ENCODE measurements at regions not wholly inside any gene's neighbourhood (a gene's known extent, or its start where the extent isn't known, plus 50 kb on each side); places are given as distances from the start of the nearest gene placed in this dataset.

DNA sequence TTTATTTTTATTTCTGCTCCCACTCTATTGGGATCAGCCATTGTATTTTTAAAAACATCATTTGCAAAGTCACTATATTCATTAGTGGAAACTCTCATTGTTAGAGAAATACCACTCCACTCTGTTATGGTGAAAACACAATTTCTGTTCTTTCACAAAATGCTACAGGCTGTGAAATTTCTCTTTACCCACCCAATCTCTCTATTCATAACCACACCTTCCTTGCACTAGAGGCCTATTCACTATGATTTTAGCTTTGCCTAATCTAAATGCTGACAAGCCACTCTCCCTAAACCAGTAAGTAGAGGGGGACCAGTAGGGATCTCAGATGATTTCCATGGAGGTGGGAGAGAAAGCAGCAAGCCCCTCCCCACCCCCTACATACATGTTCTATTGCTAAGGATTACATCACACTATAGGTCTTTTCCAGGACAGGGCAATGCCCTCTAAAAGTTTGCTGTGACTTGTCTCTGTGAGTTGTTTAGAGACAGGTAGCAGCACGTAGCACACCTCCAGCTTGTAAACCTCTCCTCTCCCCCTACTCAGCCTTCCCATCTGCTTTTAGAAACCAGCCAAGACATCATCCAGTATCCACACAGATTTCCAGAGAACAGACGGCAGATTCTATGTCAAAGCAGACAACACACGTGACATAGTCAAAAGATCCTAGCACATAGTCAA, 58.3 kb upstream of the PPP1R3C start:
- DNase-seq: no peak

GRCh38 chr10:91690412-91690811, 57.5 kb upstream of the PPP1R3C start:
- DNase-seq: no peak

DNA sequence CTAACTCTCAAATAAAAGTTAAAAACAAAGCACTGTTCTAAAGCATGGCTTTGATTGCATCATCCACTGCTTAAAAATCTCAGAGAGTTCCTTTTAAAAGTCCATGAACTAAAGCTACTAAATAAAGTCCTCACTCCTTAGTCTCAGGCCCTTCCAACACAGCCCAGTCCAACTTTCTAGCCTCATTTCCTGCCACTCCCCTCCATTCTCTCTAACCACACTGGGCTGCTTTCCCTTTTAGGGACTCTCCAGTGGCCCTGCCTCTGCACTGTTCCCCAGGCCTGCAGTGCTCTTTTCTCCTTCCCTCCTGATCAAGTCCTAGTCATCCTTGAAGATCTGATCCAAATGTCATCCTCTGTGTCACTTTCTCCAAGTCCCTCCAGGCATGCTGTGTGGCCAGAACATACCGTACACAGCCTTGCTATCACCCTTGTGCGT, 56.9 kb upstream of the PPP1R3C start:
- DNase-seq: no peak

DNA sequence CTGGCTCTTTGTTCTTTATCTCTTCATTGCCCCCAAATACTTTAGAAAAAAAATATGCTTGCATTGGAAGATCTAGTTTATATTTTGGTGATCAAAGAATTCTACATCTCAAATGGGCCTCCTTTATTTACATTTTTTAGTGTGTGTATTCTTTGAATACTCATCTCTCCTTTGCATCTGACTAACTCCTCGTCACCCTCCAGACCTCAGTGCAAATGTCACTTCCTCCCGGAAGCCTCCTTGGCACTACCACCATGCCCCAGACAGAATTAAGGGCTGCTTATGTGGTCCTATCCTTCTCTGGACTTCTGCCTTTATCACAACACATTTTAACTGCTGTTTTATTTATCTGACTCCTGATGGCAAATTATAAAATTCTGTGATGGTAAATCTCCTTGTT, 52.0 kb upstream of the PPP1R3C start:
- no peak for DNase-seq

DNA sequence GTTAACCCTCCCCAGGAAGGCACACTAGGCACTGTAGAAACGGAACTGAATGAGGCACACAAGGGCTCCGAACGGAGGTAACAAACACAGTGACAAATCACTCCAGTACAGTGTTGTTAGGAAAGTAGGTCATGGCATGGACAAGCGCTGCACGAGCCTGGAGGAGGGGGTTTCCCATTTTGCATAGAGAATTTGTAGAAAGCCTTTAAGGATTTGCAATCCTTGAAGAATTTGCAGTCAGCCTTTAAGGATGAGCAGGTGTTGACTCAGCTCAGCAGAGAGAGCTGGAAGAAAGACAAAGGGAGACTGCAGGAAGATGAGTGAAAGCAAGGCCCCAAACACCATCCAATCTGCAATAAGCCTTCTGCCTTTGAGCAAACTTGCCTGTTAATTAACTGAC, 51.1 kb upstream of the PPP1R3C start:
- DNase-seq: no peak

- DNase-seq: no peak
Observed at GRCh38 chr10:91682912-91683311, 50.0 kb upstream of the PPP1R3C start.
